ENCODE measurements at regions not wholly inside any gene's neighbourhood (a gene's known extent, or its start where the extent isn't known, plus 50 kb on each side); places are given as distances from the start of the nearest gene placed in this dataset.

- Mint-ChIP-seq H3K36me3 (ENCODE audit: unreplicated experiment) (peaks cover 5% of the 10 kb centered on the region), H3K4me3 (ENCODE audit: unreplicated experiment) (no peak overlapping the region), H3K4me1 (ENCODE audit: low read depth, unreplicated experiment) (peaks cover 5% of the 10 kb centered on the region), H3K27ac (ENCODE audit: unreplicated experiment) (no peak overlapping the region), H3K27me3 (ENCODE audit: unreplicated experiment) (no peaks in the 10 kb centered on the region), H3K9me3 (ENCODE audit: unreplicated experiment) (peaks cover 20% of the 10 kb centered on the region)
- no peak for DNase-seq
- TF ChIP-seq, protein P1, sequence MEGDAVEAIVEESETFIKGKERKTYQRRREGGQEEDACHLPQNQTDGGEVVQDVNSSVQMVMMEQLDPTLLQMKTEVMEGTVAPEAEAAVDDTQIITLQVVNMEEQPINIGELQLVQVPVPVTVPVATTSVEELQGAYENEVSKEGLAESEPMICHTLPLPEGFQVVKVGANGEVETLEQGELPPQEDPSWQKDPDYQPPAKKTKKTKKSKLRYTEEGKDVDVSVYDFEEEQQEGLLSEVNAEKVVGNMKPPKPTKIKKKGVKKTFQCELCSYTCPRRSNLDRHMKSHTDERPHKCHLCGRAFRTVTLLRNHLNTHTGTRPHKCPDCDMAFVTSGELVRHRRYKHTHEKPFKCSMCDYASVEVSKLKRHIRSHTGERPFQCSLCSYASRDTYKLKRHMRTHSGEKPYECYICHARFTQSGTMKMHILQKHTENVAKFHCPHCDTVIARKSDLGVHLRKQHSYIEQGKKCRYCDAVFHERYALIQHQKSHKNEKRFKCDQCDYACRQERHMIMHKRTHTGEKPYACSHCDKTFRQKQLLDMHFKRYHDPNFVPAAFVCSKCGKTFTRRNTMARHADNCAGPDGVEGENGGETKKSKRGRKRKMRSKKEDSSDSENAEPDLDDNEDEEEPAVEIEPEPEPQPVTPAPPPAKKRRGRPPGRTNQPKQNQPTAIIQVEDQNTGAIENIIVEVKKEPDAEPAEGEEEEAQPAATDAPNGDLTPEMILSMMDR (IDR thresholded peaks at IDR 0.05; ENCODE audit: partially characterized antibody, unreplicated experiment), result no peak
Observed at GRCh38 chr16:6828690-6829089, 504.0 kb upstream of the RBFOX1 start.

GRCh38 chr16:6827931-6828330, 504.7 kb upstream of the RBFOX1 start:
- peaks cover 5% of the 10 kb centered on the region for H3K4me1 Mint-ChIP-seq (ENCODE audit: low read depth, unreplicated experiment)
- H3K4me3 Mint-ChIP-seq (ENCODE audit: unreplicated experiment), result no peak overlapping the region
- no peaks in the 10 kb centered on the region for H3K27me3 Mint-ChIP-seq (ENCODE audit: unreplicated experiment)
- no peak for DNase-seq
- TF ChIP-seq, protein P1 (IDR thresholded peaks at IDR 0.05; ENCODE audit: partially characterized antibody, unreplicated experiment), result no peak
- peaks cover 23% of the 10 kb centered on the region for H3K9me3 Mint-ChIP-seq (ENCODE audit: unreplicated experiment)
- H3K36me3 Mint-ChIP-seq (ENCODE audit: unreplicated experiment), result peaks cover 5% of the 10 kb centered on the region
- H3K27ac Mint-ChIP-seq (ENCODE audit: unreplicated experiment), result no peak overlapping the region

DNA sequence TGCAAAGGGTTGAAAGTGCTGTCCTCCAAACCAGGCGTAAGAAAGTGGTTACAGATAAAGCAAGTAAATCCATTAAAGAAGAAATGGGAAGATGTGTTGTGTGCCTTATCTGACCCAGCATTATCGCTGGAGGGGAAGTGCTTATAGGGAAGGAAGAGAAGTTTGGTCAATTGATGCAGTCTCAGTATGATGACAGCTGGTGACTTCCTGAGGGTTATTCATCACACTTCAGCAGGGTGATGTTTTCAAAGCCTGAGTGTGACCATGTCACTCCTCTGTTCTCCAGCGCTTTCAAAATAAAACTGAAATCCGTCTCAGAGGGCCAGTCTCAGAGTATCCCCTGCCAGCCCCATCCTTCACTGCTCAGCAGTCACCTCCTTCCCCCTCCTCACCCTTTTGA, 505.4 kb upstream of the RBFOX1 start:
- peaks cover 5% of the 10 kb centered on the region for H3K36me3 Mint-ChIP-seq (ENCODE audit: unreplicated experiment)
- no peak overlapping the region for H3K27ac Mint-ChIP-seq (ENCODE audit: unreplicated experiment)
- H3K4me1 Mint-ChIP-seq (ENCODE audit: low read depth, unreplicated experiment), result peaks cover 5% of the 10 kb centered on the region
- TF ChIP-seq, protein P1 (IDR thresholded peaks at IDR 0.05; ENCODE audit: partially characterized antibody, unreplicated experiment), result no peak
- H3K4me3 Mint-ChIP-seq (ENCODE audit: unreplicated experiment), result no peak overlapping the region
- H3K27me3 Mint-ChIP-seq (ENCODE audit: unreplicated experiment), result no peaks in the 10 kb centered on the region
- DNase-seq, result no peak
- peaks cover 23% of the 10 kb centered on the region for H3K9me3 Mint-ChIP-seq (ENCODE audit: unreplicated experiment)

- H3K4me1 Mint-ChIP-seq (ENCODE audit: low read depth, unreplicated experiment), result no peaks in the 10 kb centered on the region
- H3K27ac Mint-ChIP-seq (ENCODE audit: unreplicated experiment), result no peak overlapping the region
- H3K27me3 Mint-ChIP-seq (ENCODE audit: unreplicated experiment), result no peaks in the 10 kb centered on the region
- DNase-seq, result no peak
- H3K9me3 Mint-ChIP-seq (ENCODE audit: unreplicated experiment), result peaks cover 17% of the 10 kb centered on the region
- no peak overlapping the region for H3K4me3 Mint-ChIP-seq (ENCODE audit: unreplicated experiment)
- TF ChIP-seq, protein P1 (IDR thresholded peaks at IDR 0.05; ENCODE audit: partially characterized antibody, unreplicated experiment), result no peak
- H3K36me3 Mint-ChIP-seq (ENCODE audit: unreplicated experiment), result peaks cover 2% of the 10 kb centered on the region
Observed at GRCh38 chr16:6822041-6822440, 510.6 kb upstream of the RBFOX1 start.

DNA sequence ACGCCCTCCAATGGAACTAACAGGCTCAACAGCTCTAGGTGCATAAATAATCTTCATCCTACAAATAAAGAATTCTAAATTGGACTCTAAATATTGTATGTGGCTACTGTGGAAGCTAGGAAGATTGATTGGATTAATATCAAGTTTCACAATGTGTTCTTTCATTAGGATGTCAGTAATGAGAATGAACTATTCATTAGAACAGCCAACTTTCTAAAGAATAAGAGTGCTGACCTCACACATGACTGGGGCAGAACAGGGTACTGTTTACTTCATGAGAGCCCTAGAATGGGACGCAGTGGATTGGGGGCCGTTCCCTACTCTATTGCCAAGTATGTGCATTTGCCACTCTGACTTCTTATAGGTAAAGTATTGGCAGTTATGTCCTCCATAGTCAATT, 528.2 kb upstream of the RBFOX1 start:
- DNase-seq, result no peak
- Mint-ChIP-seq H3K36me3 (ENCODE audit: unreplicated experiment) (no peaks in the 10 kb centered on the region), H3K9me3 (ENCODE audit: unreplicated experiment) (peaks cover 6% of the 10 kb centered on the region), H3K4me3 (ENCODE audit: unreplicated experiment) (no peak overlapping the region), H3K27ac (ENCODE audit: unreplicated experiment) (no peak overlapping the region), H3K4me1 (ENCODE audit: low read depth, unreplicated experiment) (no peaks in the 10 kb centered on the region), H3K27me3 (ENCODE audit: unreplicated experiment) (no peaks in the 10 kb centered on the region)
- TF ChIP-seq, protein P1 (IDR thresholded peaks at IDR 0.05; ENCODE audit: partially characterized antibody, unreplicated experiment), result no peak

Data from glutamatergic neuron (in vitro differentiated cells).